HEK293 (cell line): ENCODE measurements at regions not wholly inside any gene's neighbourhood (a gene's known extent, or its start where the extent isn't known, plus 50 kb on each side); places are given as distances from the start of the nearest gene placed in this dataset.

Source experiments
- CTCF ChIA-PET: fragments of 350-600 bp; formaldehyde crosslinking; extraction: SDS; loops from one replicate; lab custom pipeline; 2021; ENCODE audit warnings: antibody characterized with exemption; lab: Yijun Ruan, JAX
- POLR2A ChIA-PET: fragments of 300-600 bp; formaldehyde crosslinking; extraction: SDS; loops from one replicate; lab custom pipeline; 2020; ENCODE audit warnings: antibody characterized with exemption, inconsistent platforms; lab: Yijun Ruan, JAX
- H3K27ac ChIP-seq: fragments of 200-500 bp; sonication (Bioruptor generic); 2 replicates; pipeline ENCODE4 v1.5.1; 2014; ENCODE audit warnings: low read depth, low read length, control low read depth, inconsistent platforms; ENCODE audit errors: extremely low read depth
- H3K36me3 ChIP-seq, 2 experiments: fragments of 200-500 bp in 1 of 2; sonication (Bioruptor generic) in 1 of 2; 1 replicate in 1 of 2; 2 replicates in 1 of 2; pipeline ENCODE4 v1.5.1; 2014 to 2017; ENCODE audit warnings: inconsistent platforms in 2 of 2, low read length in 2 of 2; ENCODE audit not compliant: control insufficient read depth in 2 of 2, insufficient read depth in 1 of 2
- H3K4me1 ChIP-seq: fragments of 200-500 bp; sonication (Bioruptor generic); 2 replicates; pipeline ENCODE4 v1.5.1; 2014; ENCODE audit warnings: mild to moderate bottlenecking, low read length, inconsistent platforms; ENCODE audit not compliant: control insufficient read depth, insufficient read depth
- H3K4me3 ChIP-seq: 2 replicates; pipeline ENCODE4 v1.5.1; 2011; ENCODE audit warnings: low read depth, mild to moderate bottlenecking, control low read depth, low read length, moderate library complexity
- H3K9me3 ChIP-seq: fragments of 200-500 bp; sonication (Bioruptor generic); 2 replicates; pipeline ENCODE4 v1.5.1; 2014; ENCODE audit warnings: low read depth, low read length, inconsistent platforms; ENCODE audit not compliant: control insufficient read depth, insufficient read depth
- GLI2 ChIP-seq: fragments of 450-650 bp; formaldehyde crosslinking; IDR thresholded peaks from 2 replicates; pipeline ENCODE4; 2017; ENCODE audit warnings: missing biosample characterization, missing genetic modification characterization, low read depth, borderline replicate concordance
- GLI4 ChIP-seq: fragments of 450-650 bp; formaldehyde crosslinking; IDR thresholded peaks from 2 replicates; pipeline ENCODE4 v1.5.1; 2016; ENCODE audit warnings: missing biosample characterization, missing genetic modification characterization
- KLF10 ChIP-seq: fragments of 450-650 bp; IDR thresholded peaks from 2 replicates; pipeline ENCODE4 v1.5.1; 2018; ENCODE audit warnings: missing biosample characterization, mild to moderate bottlenecking, missing genetic modification characterization
- MYNN ChIP-seq: fragments of 450-650 bp; formaldehyde crosslinking; IDR thresholded peaks from 2 replicates; pipeline ENCODE4 v1.5.1; 2016; ENCODE audit warnings: missing biosample characterization, missing genetic modification characterization, borderline replicate concordance
- OVOL3 ChIP-seq: fragments of 450-650 bp; formaldehyde crosslinking; IDR thresholded peaks from 2 replicates; pipeline ENCODE4 v1.5.1; 2016; ENCODE audit warnings: missing biosample characterization, missing genetic modification characterization
- PBX3 ChIP-seq: sonication (generic); formaldehyde crosslinking; IDR thresholded peaks from 2 replicates; pipeline ENCODE4 v1.8.1; 2022; ENCODE audit warnings: mild to moderate bottlenecking, moderate library complexity, missing genetic modification reagents
- SCRT2 ChIP-seq: fragments of 450-650 bp; formaldehyde crosslinking; IDR thresholded peaks from 2 replicates; pipeline ENCODE4 v1.5.1; 2016; ENCODE audit warnings: missing biosample characterization, missing genetic modification characterization
- SP7 ChIP-seq: fragments of 450-650 bp; formaldehyde crosslinking; IDR thresholded peaks from 2 replicates; pipeline ENCODE4 v1.5.1; 2016; ENCODE audit warnings: missing biosample characterization, missing genetic modification characterization
- ZBTB10 ChIP-seq: fragments of 450-650 bp; formaldehyde crosslinking; IDR thresholded peaks from 2 replicates; pipeline ENCODE4 v1.5.1; 2016; ENCODE audit warnings: missing biosample characterization, missing genetic modification characterization
- ZFP41 ChIP-seq: fragments of 450-650 bp; formaldehyde crosslinking; IDR thresholded peaks from 2 replicates; pipeline ENCODE4 v1.5.1; 2016; ENCODE audit warnings: missing biosample characterization, missing genetic modification characterization, borderline replicate concordance
- ZFP69B ChIP-seq: fragments of 450-650 bp; formaldehyde crosslinking; IDR thresholded peaks from 2 replicates; pipeline ENCODE4 v1.5.1; 2016; ENCODE audit warnings: missing biosample characterization, missing genetic modification characterization
- ZNF133 ChIP-seq: fragments of 450-650 bp; formaldehyde crosslinking; IDR thresholded peaks from 2 replicates; pipeline ENCODE4 v1.5.1; 2016; ENCODE audit warnings: missing biosample characterization, missing genetic modification characterization
- ZNF175 ChIP-seq: fragments of 450-650 bp; formaldehyde crosslinking; IDR thresholded peaks from 2 replicates; pipeline ENCODE4 v1.5.1; 2016; ENCODE audit warnings: missing biosample characterization, missing genetic modification characterization
- ZNF184 ChIP-seq: fragments of 450-650 bp; IDR thresholded peaks from 2 replicates; pipeline ENCODE4 v1.5.1; 2018; ENCODE audit warnings: missing biosample characterization, mild to moderate bottlenecking, missing genetic modification characterization
- ZNF23 ChIP-seq: fragments of 450-650 bp; formaldehyde crosslinking; IDR thresholded peaks from 2 replicates; pipeline ENCODE4 v1.5.1; 2016; ENCODE audit warnings: missing biosample characterization, missing genetic modification characterization, borderline replicate concordance
- ZNF24 ChIP-seq: fragments of 450-650 bp; formaldehyde crosslinking; IDR thresholded peaks from 2 replicates; pipeline ENCODE4 v1.5.1; 2016; ENCODE audit warnings: missing biosample characterization, missing genetic modification characterization
- ZNF350 ChIP-seq: fragments of 450-650 bp; formaldehyde crosslinking; IDR thresholded peaks from 2 replicates; pipeline ENCODE4 v1.5.0; 2017; ENCODE audit warnings: missing biosample characterization, mild to moderate bottlenecking, missing genetic modification characterization
- ZNF354C ChIP-seq: fragments of 450-650 bp; formaldehyde crosslinking; IDR thresholded peaks from 2 replicates; pipeline ENCODE4 v1.5.1; 2016; ENCODE audit warnings: missing biosample characterization, missing genetic modification characterization, low read depth, borderline replicate concordance
- ZNF423 ChIP-seq: fragments of 450-650 bp; formaldehyde crosslinking; IDR thresholded peaks from 2 replicates; pipeline ENCODE4 v1.5.1; 2016; ENCODE audit warnings: missing biosample characterization, missing genetic modification characterization
- ZNF449 ChIP-seq: fragments of 450-650 bp; formaldehyde crosslinking; IDR thresholded peaks from 2 replicates; pipeline ENCODE4 v1.5.1; 2017; ENCODE audit warnings: missing biosample characterization, mild to moderate bottlenecking, missing genetic modification characterization, moderate library complexity
- ZNF473 ChIP-seq: fragments of 450-650 bp; formaldehyde crosslinking; IDR thresholded peaks from 2 replicates; pipeline ENCODE4 v1.5.1; 2017; ENCODE audit warnings: missing biosample characterization, missing genetic modification characterization
- ZNF501 ChIP-seq: fragments of 450-650 bp; formaldehyde crosslinking; IDR thresholded peaks from 2 replicates; pipeline ENCODE4 v1.5.1; 2016; ENCODE audit warnings: missing biosample characterization, missing genetic modification characterization
- ZNF580 ChIP-seq: fragments of 450-650 bp; formaldehyde crosslinking; IDR thresholded peaks from 2 replicates; pipeline ENCODE4 v1.5.1; 2016; ENCODE audit warnings: missing biosample characterization, missing genetic modification characterization
- ZNF596 ChIP-seq: fragments of 450-650 bp; IDR thresholded peaks from 2 replicates; pipeline ENCODE4 v1.5.0; 2018; ENCODE audit warnings: missing biosample characterization, mild to moderate bottlenecking, missing genetic modification characterization, moderate library complexity
- ZNF639 ChIP-seq: fragments of 450-650 bp; formaldehyde crosslinking; IDR thresholded peaks from 2 replicates; pipeline ENCODE4 v1.5.1; 2016; ENCODE audit warnings: missing biosample characterization, missing genetic modification characterization
- ZNF645 ChIP-seq: fragments of 450-650 bp; formaldehyde crosslinking; IDR thresholded peaks from 2 replicates; pipeline ENCODE4; 2016; ENCODE audit warnings: missing biosample characterization, missing genetic modification characterization
- ZNF707 ChIP-seq: fragments of 450-650 bp; formaldehyde crosslinking; IDR thresholded peaks from 2 replicates; pipeline ENCODE4 v1.5.1; 2016; ENCODE audit warnings: missing biosample characterization, missing genetic modification characterization
- ZSCAN5A ChIP-seq: fragments of 450-650 bp; formaldehyde crosslinking; IDR thresholded peaks from 2 replicates; pipeline ENCODE4 v1.5.1; 2016; ENCODE audit warnings: missing biosample characterization, missing genetic modification characterization

GRCh38 chr5:92106808-92107207, 723.7 kb upstream of the ARRDC3 start:
- H3K4me3 ChIP-seq: no peak overlapping the region
- TF ChIP-seq ZNF175: no peak
- TF ChIP-seq ZFP41 (tag by site-specific recombination): no peak
- TF ChIP-seq ZNF639 (tag by site-specific recombination): no peak
- TF ChIP-seq ZSCAN5A (tag by site-specific recombination): no peak
- no peak for TF ChIP-seq ZNF596 (tag by site-specific recombination)
- no peak for TF ChIP-seq PBX3 (CRISPR knock-in tag)
- TF ChIP-seq ZNF707: no peak
- TF ChIP-seq ZNF23 (tag by site-specific recombination): no peak
- TF ChIP-seq ZNF473 (tag by site-specific recombination): no peak
- TF ChIP-seq ZNF133 (tag by site-specific recombination): no peak
- TF ChIP-seq ZFP69B (tag by site-specific recombination): no peak
- TF ChIP-seq ZNF24: no peak
- TF ChIP-seq ZNF645 (tag by site-specific recombination): no peak
- no peak for TF ChIP-seq ZNF350
- TF ChIP-seq SCRT2 (tag by site-specific recombination): no peak
- no peak for TF ChIP-seq ZNF501 (tag by site-specific recombination)
- no peaks in the 10 kb centered on the region for H3K4me1 ChIP-seq
- H3K9me3 ChIP-seq: no peaks in the 10 kb centered on the region
- no peaks in the 10 kb centered on the region for H3K36me3 ChIP-seq
- POLR2A ChIA-PET: no interaction called here
- no peak overlapping the region for H3K27ac ChIP-seq
- CTCF ChIA-PET: no interaction called here

- Histone ChIP-seq H3K9me3 (no peaks in the 10 kb centered on the region), H3K27ac (no peak overlapping the region), H3K4me1 (no peaks in the 10 kb centered on the region), H3K4me3 (no peak overlapping the region), H3K36me3 (no peaks in the 10 kb centered on the region)
- ChIA-PET POLR2A (no interaction called here), CTCF (interaction anchor here (0.6 kb wide), 1 partner anchor 1514 kb away, joined by 3 read pairs; no protein-coding TSS in a partner anchor)
- TF ChIP-seq KLF10 (tag by site-specific recombination) (no peak), ZNF350 (no peak), GLI4 (no peak), ZNF133 (tag by site-specific recombination) (no peak), ZNF423 (no peak), ZNF449 (tag by site-specific recombination) (no peak), GLI2 (tag by site-specific recombination) (no peak), SP7 (tag by site-specific recombination) (no peak), ZNF580 (no peak), ZBTB10 (tag by site-specific recombination) (no peak), ZNF184 (tag by site-specific recombination) (no peak), OVOL3 (tag by site-specific recombination) (no peak), ZNF354C (tag by site-specific recombination) (no peak), MYNN (tag by site-specific recombination) (no peak)
These were observed 721.0 kb upstream of the ARRDC3 start for GRCh38 chr5:92104126-92104525.
